Neutrophil (primary cell): ENCODE measurements at regions not wholly inside any gene's neighbourhood (a gene's known extent, or its start where the extent isn't known, plus 50 kb on each side); places are given as distances from the start of the nearest gene placed in this dataset.

Experiments used
- H3K27ac ChIP-seq: fragments of 200-600 bp; sonication (generic); 2 replicates; pipeline ENCODE4 v1.5.1; 2016; ENCODE audit warnings: mild to moderate bottlenecking, moderate library complexity
- H3K27me3 ChIP-seq: fragments of 200-600 bp; sonication (generic); 2 replicates; pipeline ENCODE4 v1.6.0; 2016; ENCODE audit warnings: mild to moderate bottlenecking
- H3K36me3 ChIP-seq: fragments of 200-600 bp; sonication (generic); 2 replicates; pipeline ENCODE4 v1.5.1; 2017
- H3K4me1 ChIP-seq, 2 experiments: fragments of 200-600 bp in 1 of 2; sonication (generic) in 1 of 2; 1 replicate in 1 of 2; 2 replicates in 1 of 2; pipeline versions ENCODE4 v1.5.1 to v1.6.1; 2013 to 2016; ENCODE audit warnings: low read depth in 1 of 2, low read length in 1 of 2, mild to moderate bottlenecking in 1 of 2, moderate library complexity in 1 of 2; ENCODE audit not compliant: control insufficient read depth in 1 of 2, insufficient read depth in 1 of 2
- H3K4me3 ChIP-seq, 2 experiments: fragments of 200-600 bp in 1 of 2; sonication (generic) in 1 of 2; 1 replicate in 1 of 2; 2 replicates in 1 of 2; pipeline ENCODE4 v1.5.1; 2013 to 2016; ENCODE audit warnings: low read depth in 1 of 2, low read length in 1 of 2, mild to moderate bottlenecking in 1 of 2, moderate library complexity in 1 of 2
- H3K9me3 ChIP-seq: fragments of 200-600 bp; sonication (generic); 2 replicates; pipeline ENCODE4 v1.5.1; 2016
- CTCF ChIP-seq: fragments of 200-600 bp; sonication (generic); IDR thresholded peaks from 2 replicates; pipeline ENCODE4 v1.5.1; 2016; ENCODE audit warnings: antibody characterized with exemption

DNA sequence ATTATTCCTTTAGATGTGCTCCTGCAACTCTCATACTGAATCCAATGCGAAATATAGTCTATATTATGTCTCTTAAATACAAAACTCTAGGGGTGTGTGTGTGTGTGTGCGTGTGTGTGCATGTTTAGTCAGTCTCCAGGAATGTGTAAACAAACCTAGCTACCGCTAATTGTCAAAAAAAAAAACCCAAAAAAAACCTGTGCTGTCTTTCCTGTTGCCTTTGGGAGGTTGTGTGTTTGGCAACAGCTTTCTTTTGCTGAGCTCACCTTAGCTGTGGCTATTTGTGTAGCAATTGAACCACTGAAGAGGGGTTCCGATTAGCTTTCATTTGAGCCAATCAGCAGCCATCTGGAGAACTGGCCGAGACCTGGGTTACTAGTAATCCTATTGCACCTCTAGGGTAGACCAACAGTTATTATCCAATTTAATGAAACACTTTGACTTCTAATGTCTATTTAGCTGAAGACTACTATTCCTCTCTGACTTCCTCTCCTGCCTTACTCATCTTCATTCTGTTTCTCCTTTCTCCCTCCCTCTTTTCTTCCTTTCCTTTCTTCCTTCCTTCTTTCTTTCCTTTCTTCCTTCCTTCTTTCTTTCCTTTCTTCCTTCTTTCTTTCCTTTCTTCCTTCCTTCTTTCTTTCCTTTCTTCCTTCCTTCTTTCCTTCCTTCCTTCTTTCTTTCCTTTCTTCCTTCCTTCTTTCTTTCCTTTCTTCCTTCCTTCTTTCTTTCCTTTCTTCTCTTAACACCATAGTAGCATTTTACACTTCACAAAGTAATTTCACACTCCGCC is 471.1 kb downstream of the GBA3 start:
- no peak overlapping the region for H3K27ac ChIP-seq
- no peaks in the 10 kb centered on the region for H3K27me3 ChIP-seq
- H3K36me3 ChIP-seq, result no peaks in the 10 kb centered on the region
- no peaks in the 10 kb centered on the region for H3K4me1 ChIP-seq
- TF ChIP-seq CTCF, result no peak
- H3K4me3 ChIP-seq, result no peak overlapping the region
- H3K9me3 ChIP-seq, result no peaks in the 10 kb centered on the region

- Histone ChIP-seq H3K36me3 (no peaks in the 10 kb centered on the region), H3K4me1 (no peaks in the 10 kb centered on the region), H3K9me3 (no peaks in the 10 kb centered on the region), H3K27me3 (no peaks in the 10 kb centered on the region), H3K4me3 (no peak overlapping the region), H3K27ac (no peak overlapping the region)
- no peak for TF ChIP-seq CTCF
Measured at GRCh38 chr4:23162275-23162674, 469.5 kb downstream of the GBA3 start.

DNA sequence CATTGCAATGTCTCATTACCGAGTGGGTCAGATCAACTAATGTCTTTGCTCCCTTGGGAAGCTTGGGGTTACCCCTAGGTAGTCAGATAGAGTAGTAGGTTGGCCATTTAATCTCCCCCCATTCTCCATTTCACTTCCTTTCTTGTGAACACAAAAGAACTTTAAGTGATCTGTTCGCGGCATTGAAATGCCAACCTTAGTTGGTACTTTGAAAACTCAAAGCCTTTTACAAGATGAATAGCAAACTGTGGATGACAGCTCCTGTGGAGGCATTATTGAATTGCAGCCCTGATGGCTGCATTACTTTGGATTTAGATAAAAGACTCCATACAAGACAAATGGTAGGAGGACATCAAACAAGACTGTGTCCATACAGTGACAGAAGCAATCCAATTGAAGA is 469.1 kb downstream of the GBA3 start:
- no peak overlapping the region for H3K4me3 ChIP-seq
- TF ChIP-seq CTCF, result no peak
- H3K27me3 ChIP-seq, result no peaks in the 10 kb centered on the region
- H3K9me3 ChIP-seq, result no peaks in the 10 kb centered on the region
- no peaks in the 10 kb centered on the region for H3K36me3 ChIP-seq
- no peaks in the 10 kb centered on the region for H3K4me1 ChIP-seq
- H3K27ac ChIP-seq, result no peak overlapping the region

DNA sequence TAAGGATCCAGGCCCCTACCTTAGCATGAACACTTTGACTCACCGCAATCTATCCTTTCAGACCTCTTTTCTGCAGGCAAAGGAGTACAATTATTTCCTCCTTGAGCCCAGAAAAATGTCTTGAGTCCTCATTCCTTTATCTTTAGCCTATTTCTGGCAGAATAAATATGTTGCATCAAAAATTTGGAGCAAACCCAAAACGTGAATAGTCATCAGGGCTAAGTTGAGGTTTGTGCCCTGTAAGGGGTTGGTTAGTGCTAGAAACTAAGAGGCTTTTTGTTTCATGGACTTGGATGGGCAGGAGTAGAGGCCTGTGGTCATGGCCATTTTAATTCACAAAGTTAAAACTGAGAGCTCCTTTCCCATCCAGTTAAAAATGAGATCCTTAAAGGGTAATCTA is 460.3 kb downstream of the GBA3 start:
- Histone ChIP-seq H3K4me1 (no peaks in the 10 kb centered on the region), H3K9me3 (no peaks in the 10 kb centered on the region), H3K27me3 (no peaks in the 10 kb centered on the region), H3K36me3 (no peaks in the 10 kb centered on the region), H3K27ac (no peak overlapping the region), H3K4me3 (no peak overlapping the region)
- TF ChIP-seq CTCF, result no peak

GRCh38 chr4:23149815-23150214 is 457.1 kb downstream of the GBA3 start:
- Histone ChIP-seq H3K27me3 (no peaks in the 10 kb centered on the region), H3K27ac (no peak overlapping the region), H3K4me3 (no peak overlapping the region), H3K9me3 (no peaks in the 10 kb centered on the region), H3K36me3 (no peaks in the 10 kb centered on the region), H3K4me1 (no peaks in the 10 kb centered on the region)
- TF ChIP-seq CTCF, result no peak
